ENCODE measurements at regions not wholly inside any gene's neighbourhood (a gene's known extent, or its start where the extent isn't known, plus 50 kb on each side); places are given as distances from the start of the nearest gene placed in this dataset.
"Not testable (repeated sequence)": the region's sequence is repeated elsewhere in the genome, so short reads cannot be mapped to it uniquely, and the experiment has no call there.

GRCh38 chr6:2611092-2611491 lies 139.6 kb downstream of the MYLK4 start:
- in situ Hi-C loops (cut with HindIII; ENCODE audit: low pct_ligation_motif_present, low pct_unique_long_range_greater_than_20kb, low sequenced_read_pairs) = no loop called here
- no peak for DNase-seq

- in situ Hi-C loops (cut with HindIII; ENCODE audit: low pct_ligation_motif_present, low pct_unique_long_range_greater_than_20kb, low sequenced_read_pairs) = no loop called here
- no peak for DNase-seq
Observed at GRCh38 chr6:2608503-2608902, 142.2 kb downstream of the MYLK4 start.

GRCh38 chr6:2600363-2600762 lies 150.4 kb downstream of the MYLK4 start:
- no peak for DNase-seq
- in situ Hi-C loops (cut with HindIII; ENCODE audit: low pct_ligation_motif_present, low pct_unique_long_range_greater_than_20kb, low sequenced_read_pairs) = no loop called here

- DNase-seq = no peak
- in situ Hi-C loops (cut with HindIII; ENCODE audit: low pct_ligation_motif_present, low pct_unique_long_range_greater_than_20kb, low sequenced_read_pairs) = no loop called here
Observed at GRCh38 chr6:2599817-2600216, 150.9 kb downstream of the MYLK4 start.

GRCh38 chr6:2598867-2599266 lies 151.9 kb downstream of the MYLK4 start:
- in situ Hi-C loops (cut with HindIII; ENCODE audit: low pct_ligation_motif_present, low pct_unique_long_range_greater_than_20kb, low sequenced_read_pairs) = no loop called here

GRCh38 chr6:2597991-2598390 lies 152.7 kb downstream of the MYLK4 start:
- DNase-seq = no peak
- in situ Hi-C loops (cut with HindIII; ENCODE audit: low pct_ligation_motif_present, low pct_unique_long_range_greater_than_20kb, low sequenced_read_pairs) = no loop called here

More at GRCh38 chr6:2598867-2599266, 151.9 kb downstream of the MYLK4 start:
- no peak for DNase-seq

GRCh38 chr6:2597457-2597856 lies 153.3 kb downstream of the MYLK4 start:
- DNase-seq; in situ Hi-C loops (cut with HindIII; ENCODE audit: low pct_ligation_motif_present, low pct_unique_long_range_greater_than_20kb, low sequenced_read_pairs): not testable (repeated sequence)

- no peak for DNase-seq
- in situ Hi-C loops (cut with HindIII; ENCODE audit: low pct_ligation_motif_present, low pct_unique_long_range_greater_than_20kb, low sequenced_read_pairs) = no loop called here
Observed at GRCh38 chr6:2596222-2596621, 154.5 kb downstream of the MYLK4 start.

- in situ Hi-C loops (cut with HindIII; ENCODE audit: low pct_ligation_motif_present, low pct_unique_long_range_greater_than_20kb, low sequenced_read_pairs) = no loop called here
- no peak for DNase-seq
Observed at GRCh38 chr6:2594868-2595267, 155.9 kb downstream of the MYLK4 start.

GRCh38 chr6:2593167-2593566 lies 157.6 kb downstream of the MYLK4 start:
- in situ Hi-C loops (cut with HindIII; ENCODE audit: low pct_ligation_motif_present, low pct_unique_long_range_greater_than_20kb, low sequenced_read_pairs) = no loop called here

GRCh38 chr6:2589171-2589661 lies 161.5 kb downstream of the MYLK4 start:
- in situ Hi-C loops (cut with HindIII; ENCODE audit: low pct_ligation_motif_present, low pct_unique_long_range_greater_than_20kb, low sequenced_read_pairs) = no loop called here
- DNase-seq = no peak

More at GRCh38 chr6:2593167-2593566, 157.6 kb downstream of the MYLK4 start:
- no peak for DNase-seq

GRCh38 chr6:2583459-2583858 lies 167.3 kb downstream of the MYLK4 start:
- in situ Hi-C loops (cut with HindIII; ENCODE audit: low pct_ligation_motif_present, low pct_unique_long_range_greater_than_20kb, low sequenced_read_pairs) = no loop called here
- no peak for DNase-seq

- in situ Hi-C loops (cut with HindIII; ENCODE audit: low pct_ligation_motif_present, low pct_unique_long_range_greater_than_20kb, low sequenced_read_pairs) = no loop called here
- no peak for DNase-seq
Observed at GRCh38 chr6:2582268-2582667, 168.5 kb downstream of the MYLK4 start.

GRCh38 chr6:2581611-2582010 lies 169.1 kb downstream of the MYLK4 start:
- no peak for DNase-seq
- in situ Hi-C loops (cut with HindIII; ENCODE audit: low pct_ligation_motif_present, low pct_unique_long_range_greater_than_20kb, low sequenced_read_pairs) = no loop called here

- DNase-seq = no peak
- in situ Hi-C loops (cut with HindIII; ENCODE audit: low pct_ligation_motif_present, low pct_unique_long_range_greater_than_20kb, low sequenced_read_pairs) = no loop called here
Observed at GRCh38 chr6:2581011-2581410, 169.7 kb downstream of the MYLK4 start.

- in situ Hi-C loops (cut with HindIII; ENCODE audit: low pct_ligation_motif_present, low pct_unique_long_range_greater_than_20kb, low sequenced_read_pairs) = no loop called here
- DNase-seq = no peak
Observed at GRCh38 chr6:2579804-2580570, 170.7 kb downstream of the MYLK4 start.

- in situ Hi-C loops (cut with HindIII; ENCODE audit: low pct_ligation_motif_present, low pct_unique_long_range_greater_than_20kb, low sequenced_read_pairs) = no loop called here
Observed at GRCh38 chr6:2579241-2579761, 171.4 kb downstream of the MYLK4 start.

GRCh38 chr6:2578767-2579166 lies 172.0 kb downstream of the MYLK4 start:
- no peak for DNase-seq
- in situ Hi-C loops (cut with HindIII; ENCODE audit: low pct_ligation_motif_present, low pct_unique_long_range_greater_than_20kb, low sequenced_read_pairs) = no loop called here

More at GRCh38 chr6:2579241-2579761, 171.4 kb downstream of the MYLK4 start:
- no peak for DNase-seq

- in situ Hi-C loops (cut with HindIII; ENCODE audit: low pct_ligation_motif_present, low pct_unique_long_range_greater_than_20kb, low sequenced_read_pairs) = no loop called here
- DNase-seq = no peak
Observed at GRCh38 chr6:2576499-2576898, 174.2 kb downstream of the MYLK4 start.

- in situ Hi-C loops (cut with HindIII; ENCODE audit: low pct_ligation_motif_present, low pct_unique_long_range_greater_than_20kb, low sequenced_read_pairs) = no loop called here
- no peak for DNase-seq
Observed at GRCh38 chr6:2575236-2575635, 175.5 kb downstream of the MYLK4 start.

Measured in ACHN (cell line).